ENCODE measurements at regions not wholly inside any gene's neighbourhood (a gene's known extent, or its start where the extent isn't known, plus 50 kb on each side); places are given as distances from the start of the nearest gene placed in this dataset.

- TF ChIP-seq EZH2 (IDR thresholded peaks at IDR 0.05; ENCODE audit: insufficient read depth, poor library complexity, severe bottlenecking) (no peak), EZH2phosphoT487 (IDR thresholded peaks at IDR 0.05; ENCODE audit: insufficient read depth, low read depth) (no peak)
These were observed 312.6 kb downstream of the C6orf118 start for GRCh38 chr6:164996838-164997237.
